Tibial nerve (tissue), 4 donors: ENCODE measurements at regions not wholly inside any gene's neighbourhood (a gene's known extent, or its start where the extent isn't known, plus 50 kb on each side); places are given as distances from the start of the nearest gene placed in this dataset.

ENCODE experiments used
- DNase-seq, 2 donors: peaks; one replicate each; pipeline ENCODE4 v3.0.0-alpha.2; 2019; ENCODE audit warnings: low spot score in 2 of 2
- H3K27ac ChIP-seq, 4 donors: fragments of 200-600 bp; sonication (generic) in 3 of 4; one replicate each; pipeline ENCODE4 v1.5.1; 2017 to 2019; ENCODE audit warnings: mild to moderate bottlenecking in 1 of 4
- H3K27me3 ChIP-seq, 2 donors: fragments of 200-600 bp; sonication (generic) in 1 of 2; one replicate each; pipeline versions ENCODE4 v1.5.1 to v1.6.0; 2017 to 2019
- H3K36me3 ChIP-seq, 3 donors: fragments of 200-600 bp; sonication (generic); one replicate each; pipeline ENCODE4 v1.5.1; 2018 to 2019
- H3K4me1 ChIP-seq, 4 donors: fragments of 200-600 bp; sonication (generic) in 3 of 4; one replicate each; pipeline ENCODE4 v1.5.1; 2017 to 2019
- H3K4me3 ChIP-seq, 4 donors: fragments of 200-600 bp; sonication (generic) in 3 of 4; one replicate each; pipeline ENCODE4 v1.5.1; 2017 to 2019; ENCODE audit warnings: mild to moderate bottlenecking in 1 of 4, moderate library complexity in 1 of 4
- H3K9me3 ChIP-seq, 4 donors: fragments of 200-600 bp; sonication (generic) in 3 of 4; one replicate each; pipeline ENCODE4 v1.5.1; 2017 to 2019
- EP300 ChIP-seq, 2 donors: sonication (generic); formaldehyde crosslinking; IDR thresholded peaks; one replicate each; pipeline ENCODE4 v1.6.1; 2017; ENCODE audit warnings: antibody characterized with exemption in 2 of 2, mild to moderate bottlenecking in 1 of 2
- POLR2A ChIP-seq, 2 donors: fragments of 450-650 bp; IDR thresholded peaks; one replicate each; pipeline ENCODE4 v1.6.1; 2017; ENCODE audit warnings: antibody characterized with exemption in 2 of 2, mild to moderate bottlenecking in 2 of 2, moderate library complexity in 2 of 2
- WGBS, 2 donors: methylation state at CpG; one replicate each; pipeline ENCODE4 v1.1.5; 2018; 5-methylcytosine and 5-hydroxymethylcytosine counted together
- TF ChIP-seq, protein P1 (sequence below), 5 experiments: fragments of 200-600 bp in 3 of 5; fragments of 450-650 bp in 2 of 5; sonication (generic) in 3 of 5; IDR thresholded peaks; one replicate each; pipeline ENCODE4 v1.5.1; 2016 to 2019; ENCODE audit warnings: antibody characterized with exemption in 5 of 5, mild to moderate bottlenecking in 3 of 5, moderate library complexity in 2 of 5

- H3K27ac ChIP-seq, result no peak overlapping the region
- no peak overlapping the region for H3K4me3 ChIP-seq
- TF ChIP-seq POLR2A (IDR thresholded peaks at IDR 0.05) (no peak), EP300 (IDR thresholded peaks at IDR 0.05) (no peak)
- TF ChIP-seq, protein P1, sequence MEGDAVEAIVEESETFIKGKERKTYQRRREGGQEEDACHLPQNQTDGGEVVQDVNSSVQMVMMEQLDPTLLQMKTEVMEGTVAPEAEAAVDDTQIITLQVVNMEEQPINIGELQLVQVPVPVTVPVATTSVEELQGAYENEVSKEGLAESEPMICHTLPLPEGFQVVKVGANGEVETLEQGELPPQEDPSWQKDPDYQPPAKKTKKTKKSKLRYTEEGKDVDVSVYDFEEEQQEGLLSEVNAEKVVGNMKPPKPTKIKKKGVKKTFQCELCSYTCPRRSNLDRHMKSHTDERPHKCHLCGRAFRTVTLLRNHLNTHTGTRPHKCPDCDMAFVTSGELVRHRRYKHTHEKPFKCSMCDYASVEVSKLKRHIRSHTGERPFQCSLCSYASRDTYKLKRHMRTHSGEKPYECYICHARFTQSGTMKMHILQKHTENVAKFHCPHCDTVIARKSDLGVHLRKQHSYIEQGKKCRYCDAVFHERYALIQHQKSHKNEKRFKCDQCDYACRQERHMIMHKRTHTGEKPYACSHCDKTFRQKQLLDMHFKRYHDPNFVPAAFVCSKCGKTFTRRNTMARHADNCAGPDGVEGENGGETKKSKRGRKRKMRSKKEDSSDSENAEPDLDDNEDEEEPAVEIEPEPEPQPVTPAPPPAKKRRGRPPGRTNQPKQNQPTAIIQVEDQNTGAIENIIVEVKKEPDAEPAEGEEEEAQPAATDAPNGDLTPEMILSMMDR (IDR thresholded peaks at IDR 0.05), result no peak
- no peaks in the 10 kb centered on the region for H3K36me3 ChIP-seq
- H3K4me1 ChIP-seq, result peaks cover 0 to 3% (median 0%) of the 10 kb centered on the region in 4 donors
- H3K9me3 ChIP-seq, result peaks cover 0 to under 1% (median 0%) of the 10 kb centered on the region in 4 donors
- peaks cover 0 to 3% of the 10 kb centered on the region in 2 donors for H3K27me3 ChIP-seq
- no peak for DNase-seq
Observed at GRCh38 chr17:72208832-72209231, 88.0 kb downstream of the SOX9 start.

GRCh38 chr17:72212041-72212440 is 91.2 kb downstream of the SOX9 start:
- no peaks in the 10 kb centered on the region for H3K36me3 ChIP-seq
- no peaks in the 10 kb centered on the region for H3K4me1 ChIP-seq
- peaks cover 0 to 10% (median 0%) of the 10 kb centered on the region in 4 donors for H3K9me3 ChIP-seq
- no peak overlapping the region for H3K4me3 ChIP-seq
- WGBS, 2 donors, result 70 to 78% methylated on average over 5 of the region's 5 CpGs
- TF ChIP-seq, protein P1 (IDR thresholded peaks at IDR 0.05), result no peak
- TF ChIP-seq POLR2A (IDR thresholded peaks at IDR 0.05), result no peak
- DNase-seq, result no peak
- no peak overlapping the region for H3K27ac ChIP-seq
- no peaks in the 10 kb centered on the region for H3K27me3 ChIP-seq

DNA sequence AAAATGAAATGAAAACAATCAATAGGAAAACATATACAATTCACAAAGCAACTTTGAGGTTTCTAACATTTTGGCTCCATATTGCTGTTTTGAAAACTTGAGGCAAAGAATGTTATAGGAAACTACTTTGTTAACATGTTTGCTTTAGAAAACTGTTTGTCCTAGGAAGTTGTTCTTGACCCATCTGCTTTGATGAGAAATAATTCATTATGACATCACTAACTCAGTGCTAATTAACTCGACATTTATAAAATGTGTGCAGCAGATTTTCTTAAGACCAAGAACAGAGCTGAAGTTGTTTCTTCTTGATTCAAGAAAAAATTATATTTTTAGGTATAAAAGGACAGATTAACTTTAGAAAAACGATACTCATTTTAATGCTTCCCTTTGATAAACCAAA is 94.7 kb downstream of the SOX9 start:
- WGBS, 2 donors, result 56 to 58% methylated on average over 2 of the region's 2 CpGs
- no peak for DNase-seq
- H3K4me1 ChIP-seq, result peaks cover 0 to 8% (median 0%) of the 10 kb centered on the region in 4 donors
- no peak overlapping the region for H3K27ac ChIP-seq
- peaks cover 0 to 25% of the 10 kb centered on the region in 2 donors for H3K27me3 ChIP-seq
- no peaks in the 10 kb centered on the region for H3K36me3 ChIP-seq
- H3K9me3 ChIP-seq, result peaks cover 0 to 10% (median 0%) of the 10 kb centered on the region in 4 donors
- H3K4me3 ChIP-seq, result no peak overlapping the region
- no peak for TF ChIP-seq EP300 (IDR thresholded peaks at IDR 0.05)

DNA sequence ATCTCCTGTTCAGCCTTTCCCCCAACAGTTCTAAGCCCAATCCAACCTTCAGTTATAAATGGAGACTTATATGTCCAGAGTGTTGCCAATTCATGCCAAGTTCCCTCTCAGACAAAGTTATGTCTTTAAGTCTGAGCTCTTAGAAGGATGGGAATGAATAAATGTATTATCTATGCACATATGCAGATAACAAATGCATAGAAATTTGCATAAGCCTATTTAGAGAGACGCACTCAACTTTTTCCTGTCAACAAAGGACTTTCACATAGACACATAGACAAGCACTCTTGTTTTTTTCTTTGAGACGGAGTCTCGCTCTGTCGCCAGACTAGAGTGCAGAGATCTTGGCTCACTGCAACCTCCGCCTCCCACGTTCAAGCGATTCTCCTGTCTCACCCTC is 95.1 kb downstream of the SOX9 start:
- H3K27me3 ChIP-seq, result peaks cover 0 to 29% of the 10 kb centered on the region in 2 donors
- DNase-seq, result no peak
- no peak for TF ChIP-seq POLR2A (IDR thresholded peaks at IDR 0.05)
- TF ChIP-seq EP300 (IDR thresholded peaks at IDR 0.05), result no peak
- TF ChIP-seq, protein P1 (IDR thresholded peaks at IDR 0.05), result no peak
- peaks cover 0 to 10% (median 0%) of the 10 kb centered on the region in 4 donors for H3K9me3 ChIP-seq
- no peak overlapping the region for H3K27ac ChIP-seq
- H3K4me1 ChIP-seq, result peaks cover 0 to 10% (median 0%) of the 10 kb centered on the region in 4 donors
- no peak overlapping the region for H3K4me3 ChIP-seq
- H3K36me3 ChIP-seq, result no peaks in the 10 kb centered on the region
- 77 to 79% methylated on average over 7 of the region's 7 CpGs for WGBS, 2 donors

DNA sequence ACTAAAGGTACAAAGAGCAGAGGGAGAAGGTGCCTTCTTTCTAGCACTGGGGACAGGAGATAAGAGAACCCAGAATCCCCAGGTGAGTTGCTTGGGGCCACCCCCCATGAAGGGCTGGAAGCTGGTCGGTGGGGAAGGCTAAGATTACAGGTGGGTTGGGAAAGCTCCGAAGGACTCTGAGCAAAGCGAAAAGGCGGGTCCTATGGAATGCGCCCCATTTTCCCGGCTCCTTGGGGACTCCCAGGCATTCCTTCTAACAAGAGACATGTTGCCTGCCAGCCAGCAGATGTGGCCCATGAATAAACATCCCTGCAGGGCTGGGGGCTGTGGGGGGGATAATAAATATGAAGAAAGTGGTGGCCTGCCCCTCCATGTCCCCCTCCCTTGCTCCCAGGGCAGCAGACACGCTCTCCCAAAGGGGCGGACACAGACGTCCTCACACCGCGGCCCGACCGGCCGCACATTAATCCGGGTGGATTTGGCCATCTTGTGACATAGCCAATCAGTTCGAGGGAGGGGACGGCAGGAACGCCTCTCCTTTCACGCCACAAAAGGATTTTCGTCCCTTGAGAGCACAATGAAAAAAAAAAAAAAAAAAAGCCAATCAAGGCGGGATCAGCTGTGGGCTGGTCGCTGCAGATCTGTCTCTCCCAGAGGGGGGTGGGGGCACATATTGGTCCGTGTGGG is 98.5 kb downstream of the SOX9 start:
- peak overlapping the region in 1 of 4 donors; percentile 8 for H3K4me3 ChIP-seq
- no peak overlapping the region for H3K27ac ChIP-seq
- H3K9me3 ChIP-seq, result peaks cover 0 to 5% (median 0%) of the 10 kb centered on the region in 4 donors
- no peak for TF ChIP-seq EP300 (IDR thresholded peaks at IDR 0.05)
- TF ChIP-seq POLR2A (IDR thresholded peaks at IDR 0.05), result no peak
- TF ChIP-seq, protein P1 (IDR thresholded peaks at IDR 0.05), result no peak
- peaks cover 0 to 34% of the 10 kb centered on the region in 2 donors for H3K27me3 ChIP-seq
- WGBS, 2 donors, result 7 to 8% methylated on average over 23 of the region's 23 CpGs
- peaks cover 0 to 10% (median 0%) of the 10 kb centered on the region in 4 donors for H3K4me1 ChIP-seq
- no peak for DNase-seq
- H3K36me3 ChIP-seq, result no peaks in the 10 kb centered on the region
